IMR-90 (cell line): ENCODE measurements at regions not wholly inside any gene's neighbourhood (a gene's known extent, or its start where the extent isn't known, plus 50 kb on each side); places are given as distances from the start of the nearest gene placed in this dataset.

Experiments used
- ATAC-seq: fragments of 200-7000 bp; cut with Tn5 transposase; 2 replicates; pipeline ENCODE4 v1.9.1; 2020; ENCODE audit warnings: low read depth, mild to moderate bottlenecking, moderate library complexity
- BruUV-seq: library from RNA; stranded (reverse); fragments of 400-500 nt; replicated peaks from 2 replicates; lab custom pipeline; 2021; lab: Mats Ljungman, UMichigan
- CTCF ChIA-PET: fragments of 300-600 bp; formaldehyde crosslinking; extraction: SDS; loops from one replicate; lab custom pipeline; 2021; ENCODE audit warnings: antibody characterized with exemption; lab: Yijun Ruan, JAX
- POLR2A ChIA-PET: fragments of 300-600 bp; sonication (Branson Sonifier 250); formaldehyde crosslinking; loops from one replicate; lab custom pipeline; 2022; ENCODE audit warnings: antibody characterized with exemption; ENCODE audit not compliant: unreplicated experiment; lab: Charles Lee
- DNase-seq: peaks from one replicate; pipeline ENCODE4 v3.0.0; 2013
- H2AFZ ChIP-seq: replicated peaks from 2 replicates; pipeline ENCODE3; 2013; ENCODE audit warnings: low read length, mild to moderate bottlenecking; ENCODE audit not compliant: poor library complexity
- H2AK5ac ChIP-seq: 2 replicates; pipeline ENCODE4 v1.6.1; 2013; ENCODE audit warnings: low read depth, low read length, inconsistent platforms
- H2AK9ac ChIP-seq: replicated peaks from 2 replicates; pipeline ENCODE3; 2013; ENCODE audit warnings: mild to moderate bottlenecking, low read depth, low read length, moderate library complexity; ENCODE audit not compliant: poor library complexity
- H2BK120ac ChIP-seq: 2 replicates; pipeline ENCODE4 v1.6.1; 2013; ENCODE audit warnings: low read depth, low read length, inconsistent platforms
- H2BK15ac ChIP-seq: 3 replicates; pipeline ENCODE4 v1.6.1; 2013; ENCODE audit warnings: low read depth, low read length, inconsistent platforms
- H2BK20ac ChIP-seq: 2 replicates; pipeline ENCODE4 v1.6.1; 2013; ENCODE audit warnings: low read depth, mild to moderate bottlenecking, inconsistent platforms, low read length, moderate library complexity
- H2BK5ac ChIP-seq: 2 replicates; pipeline ENCODE4 v1.6.1; 2013; ENCODE audit warnings: mild to moderate bottlenecking, low read depth, low read length, inconsistent platforms; ENCODE audit not compliant: poor library complexity, severe bottlenecking
- H3K14ac ChIP-seq: replicated peaks from 2 replicates; pipeline ENCODE4 v1.6.1; 2013; ENCODE audit warnings: low read depth, low read length, inconsistent platforms
- H3K18ac ChIP-seq: 2 replicates; pipeline ENCODE4 v1.6.1; 2013; ENCODE audit warnings: low read depth, low read length, control low read depth
- H3K23ac ChIP-seq: 2 replicates; pipeline ENCODE4 v1.6.1; 2013; ENCODE audit warnings: low read depth, low read length, inconsistent platforms
- H3K27ac ChIP-seq: 2 replicates; pipeline ENCODE4 v1.5.1; 2013; ENCODE audit warnings: mild to moderate bottlenecking, control low read depth, low read length; ENCODE audit not compliant: insufficient read depth
- H3K27me3 ChIP-seq: 2 replicates; pipeline ENCODE4 v1.6.1; 2013; ENCODE audit warnings: low read length; ENCODE audit not compliant: control insufficient read depth, insufficient read depth
- H3K36me3 ChIP-seq: 2 replicates; pipeline ENCODE4 v1.6.1; 2013; ENCODE audit warnings: low read length, mixed read lengths; ENCODE audit not compliant: control insufficient read depth, insufficient read depth
- H3K4ac ChIP-seq: 2 replicates; pipeline ENCODE4 v1.6.1; 2013; ENCODE audit warnings: low read depth, low read length, inconsistent platforms
- H3K4me1 ChIP-seq: 2 replicates; pipeline ENCODE4 v1.6.1; 2013; ENCODE audit warnings: low read length, mixed read lengths; ENCODE audit not compliant: control insufficient read depth, insufficient read depth
- H3K4me2 ChIP-seq: 2 replicates; pipeline ENCODE4 v1.6.1; 2013; ENCODE audit warnings: low read depth, mild to moderate bottlenecking, control low read depth, low read length, moderate library complexity
- H3K4me3 ChIP-seq: 2 replicates; pipeline ENCODE4 v1.5.1; 2013; ENCODE audit warnings: low read depth, mild to moderate bottlenecking, control low read depth, low read length, moderate library complexity; ENCODE audit not compliant: insufficient read depth
- H3K56ac ChIP-seq: 2 replicates; pipeline ENCODE4 v1.6.1; 2013; ENCODE audit warnings: low read length, inconsistent platforms; ENCODE audit not compliant: insufficient read depth; ENCODE audit errors: extremely low read depth
- H3K79me1 ChIP-seq, 2 experiments: 2 replicates each; pipeline ENCODE4 v1.6.1; 2013; ENCODE audit warnings: low read length in 2 of 2, inconsistent platforms in 1 of 2, low read depth in 1 of 2
- H3K9ac ChIP-seq: 2 replicates; pipeline ENCODE4 v1.6.1; 2013; ENCODE audit warnings: low read depth, low read length, control low read depth
- H3K9me1 ChIP-seq: 2 replicates; pipeline ENCODE4 v1.6.1; 2013; ENCODE audit warnings: low read length, inconsistent platforms; ENCODE audit not compliant: insufficient read depth
- H3K9me3 ChIP-seq: 2 replicates; pipeline ENCODE4 v1.6.1; 2013; ENCODE audit warnings: low read length; ENCODE audit not compliant: control insufficient read depth, insufficient read depth
- H4K20me1 ChIP-seq: 2 replicates; pipeline ENCODE4 v1.6.1; 2013; ENCODE audit warnings: low read length, inconsistent platforms; ENCODE audit not compliant: insufficient read depth
- H4K5ac ChIP-seq: 2 replicates; pipeline ENCODE4 v1.6.1; 2013; ENCODE audit warnings: mild to moderate bottlenecking, low read depth, low read length, control low read depth
- H4K8ac ChIP-seq, 2 experiments: 2 replicates each; pipeline ENCODE4 v1.6.1; 2013; ENCODE audit warnings: low read depth in 2 of 2, low read length in 2 of 2, control low read depth in 1 of 2, inconsistent platforms in 1 of 2
- H4K91ac ChIP-seq: 2 replicates; pipeline ENCODE4 v1.6.1; 2013; ENCODE audit warnings: low read depth, low read length, inconsistent platforms; ENCODE audit not compliant: insufficient read depth
- FOS ChIP-seq: fragments of 150-350 bp; IDR thresholded peaks from 2 replicates; pipeline ENCODE4 v1.6.1; 2016; ENCODE audit warnings: low read depth, low read length
- WGBS, 2 experiments: methylation state at CpG; one replicate each; pipeline versions ENCODE4 v1.1.5 to v1.1.7; 2013; ENCODE audit warnings: missing lambda C conversion rate in 2 of 2; ENCODE audit not compliant: insufficient read length in 1 of 2; ENCODE audit errors: extremely low coverage in 2 of 2; 5-methylcytosine and 5-hydroxymethylcytosine counted together
- dilution Hi-C: fragments of 300-500 bp; cut with HindIII; formaldehyde crosslinking; loops from one replicate; pipeline ENCODE4 v1.14.3; 2018; ENCODE audit warnings: low sequenced_read_pairs; ENCODE audit not compliant: unreplicated experiment
- in situ Hi-C: fragments of 300-500 bp; cut with MboI; formaldehyde crosslinking; loops from 3 replicates; pipeline ENCODE4 v1.14.3; 2019; ENCODE audit warnings: low sequenced_read_pairs, inconsistent platforms, mixed read lengths
- intact Hi-C: fragments of 100-400 bp; cut with micrococcal nuclease; formaldehyde crosslinking; loops from 2 replicates; pipeline ENCODE4 v1.10.0; 2022
- TF ChIP-seq, protein P1 (sequence below): fragments of 150-350 bp; IDR thresholded peaks from 2 replicates; pipeline ENCODE4 v1.6.1; 2017; ENCODE audit warnings: mild to moderate bottlenecking, antibody characterized with exemption, low read length, low read depth

DNA sequence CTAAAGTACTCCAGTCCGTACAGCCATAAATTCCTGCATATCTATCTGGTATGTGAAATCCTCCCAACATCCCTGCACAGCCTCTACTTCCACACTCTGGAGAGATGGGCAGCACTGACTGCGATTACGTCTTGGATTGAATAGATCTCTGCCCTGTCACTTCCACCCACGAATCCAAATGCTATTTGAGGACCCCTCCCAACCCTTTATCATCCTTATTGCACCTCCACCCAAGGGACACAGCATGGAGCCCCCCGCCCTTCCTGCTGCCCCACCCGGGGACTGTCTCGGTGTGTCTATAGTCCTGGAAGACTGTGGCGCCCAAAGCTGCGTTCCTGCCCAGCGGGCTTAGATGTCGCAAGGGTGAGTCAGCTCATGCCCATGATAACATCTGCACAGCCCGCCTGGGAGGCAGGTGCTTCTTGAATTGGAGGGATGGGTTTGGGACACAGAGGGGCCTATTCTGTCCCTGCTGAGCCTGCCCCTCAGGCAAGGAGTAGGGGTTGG is 105.7 kb upstream of the HAND1 start:
- Histone ChIP-seq H3K4me1 (no peaks in the 10 kb centered on the region), H3K27ac (no peak overlapping the region), H3K18ac (no peak overlapping the region), H3K27me3 (peaks cover 16% of the 10 kb centered on the region), H2BK120ac (no peak overlapping the region), H4K20me1 (no peaks in the 10 kb centered on the region), H3K36me3 (no peaks in the 10 kb centered on the region), H2BK20ac (no peak overlapping the region), H2BK15ac (no peak overlapping the region), H3K9me3 (no peaks in the 10 kb centered on the region), H3K79me1 (no peaks in the 10 kb centered on the region), H3K4me2 (no peak overlapping the region), H3K9me1 (no peaks in the 10 kb centered on the region), H2AK9ac (no peak overlapping the region), H4K5ac (no peak overlapping the region), H3K56ac (no peak overlapping the region), H3K4me3 (no peak overlapping the region), H3K9ac (no peak overlapping the region), H4K91ac (no peak overlapping the region), H2BK5ac (no peak overlapping the region), H2AFZ (no peak overlapping the region), H3K23ac (no peak overlapping the region), H4K8ac (no peak overlapping the region), H3K4ac (no peak overlapping the region), H2AK5ac (no peak overlapping the region), H3K14ac (no peak overlapping the region)
- WGBS, 2 experiments, result 59% methylated on average over 9 of the region's 12 CpGs; no CpG with 5 or more reads in 1 of the 2 experiments
- ATAC-seq (no peak), DNase-seq (no peak)
- dilution Hi-C loops (no loop called here), intact Hi-C loops (no loop called here), in situ Hi-C loops (no loop called here)
- POLR2A ChIA-PET, result no interaction called here
- CTCF ChIA-PET, result no interaction called here
- BruUV-seq, result no TSS peak
- TF ChIP-seq FOS, result no peak
- TF ChIP-seq, protein P1, sequence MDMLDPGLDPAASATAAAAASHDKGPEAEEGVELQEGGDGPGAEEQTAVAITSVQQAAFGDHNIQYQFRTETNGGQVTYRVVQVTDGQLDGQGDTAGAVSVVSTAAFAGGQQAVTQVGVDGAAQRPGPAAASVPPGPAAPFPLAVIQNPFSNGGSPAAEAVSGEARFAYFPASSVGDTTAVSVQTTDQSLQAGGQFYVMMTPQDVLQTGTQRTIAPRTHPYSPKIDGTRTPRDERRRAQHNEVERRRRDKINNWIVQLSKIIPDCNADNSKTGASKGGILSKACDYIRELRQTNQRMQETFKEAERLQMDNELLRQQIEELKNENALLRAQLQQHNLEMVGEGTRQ, result no peak
